Coronary artery (tissue), 2 donors: ENCODE measurements at regions not wholly inside any gene's neighbourhood (a gene's known extent, or its start where the extent isn't known, plus 50 kb on each side); places are given as distances from the start of the nearest gene placed in this dataset.
"Not testable (repeated sequence)": the region's sequence is repeated elsewhere in the genome, so short reads cannot be mapped to it uniquely, and the experiment has no call there.

Experiments used
- DNase-seq: peaks from one replicate; pipeline ENCODE4 v3.0.0-alpha.2; 2017; ENCODE audit warnings: low spot score
- H3K27ac ChIP-seq, 2 donors: fragments of 200-600 bp; sonication (generic); one replicate each; pipeline ENCODE4 v1.5.1; 2016 to 2019
- H3K4me3 ChIP-seq: fragments of 200-600 bp; sonication (generic); 2 replicates; pipeline ENCODE4 v1.5.1; 2016; ENCODE audit warnings: mild to moderate bottlenecking, moderate library complexity
- CTCF ChIP-seq: fragments of 200-600 bp; sonication (generic); IDR thresholded peaks from one replicate; pipeline ENCODE4 v1.5.1; 2019; ENCODE audit warnings: antibody characterized with exemption

DNA sequence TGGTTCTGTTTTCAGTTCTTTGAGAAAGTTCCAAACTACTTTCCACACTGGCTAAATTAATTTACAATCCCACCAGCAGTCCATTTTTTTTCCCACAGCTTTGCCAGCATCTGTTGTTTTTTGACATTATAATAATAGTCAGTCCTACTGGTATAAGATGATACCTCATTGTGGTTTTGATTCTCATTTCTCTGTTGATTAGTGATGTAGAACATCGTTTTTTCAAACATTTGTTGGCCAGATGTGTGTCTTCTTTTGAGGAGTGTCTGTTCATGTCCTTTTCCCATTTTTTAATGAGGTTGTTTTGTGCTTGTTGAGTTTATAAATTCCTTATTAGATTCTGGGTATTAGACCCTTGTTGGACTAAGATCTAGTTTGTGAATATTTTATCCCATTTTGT, 376.8 kb upstream of the NT5C1B start:
- no peak for DNase-seq
- no peak for TF ChIP-seq CTCF
- Histone ChIP-seq H3K4me3 (no peak overlapping the region), H3K27ac (no peak overlapping the region)

DNA sequence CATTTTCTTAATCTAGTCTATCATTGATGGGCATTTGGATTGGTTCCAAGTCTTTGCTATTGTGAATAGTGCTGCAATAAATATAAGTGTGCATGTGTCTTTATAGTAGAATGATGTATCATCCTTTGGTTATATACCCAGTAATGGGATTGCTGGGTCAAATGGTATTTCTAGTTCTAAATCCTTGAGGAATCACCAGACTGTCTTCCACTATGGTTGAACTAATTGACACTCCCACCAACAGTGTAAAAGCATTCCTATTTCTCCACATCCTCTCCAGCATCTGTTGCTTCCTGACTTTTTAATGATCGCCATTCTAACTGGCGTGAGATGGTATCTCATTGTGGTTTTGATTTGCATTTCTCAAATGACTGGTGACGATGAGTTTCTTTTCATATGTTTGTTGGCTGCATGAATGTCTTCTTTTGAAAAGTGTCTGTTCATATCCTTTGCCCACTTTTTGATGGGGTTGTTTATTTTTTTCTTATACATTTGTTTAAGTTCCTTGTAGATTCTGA, 374.4 kb upstream of the NT5C1B start:
- H3K4me3 ChIP-seq, H3K27ac ChIP-seq, DNase-seq: not testable (repeated sequence)

GRCh38 chr2:18961991-18962421, 372.6 kb upstream of the NT5C1B start:
- Histone ChIP-seq H3K27ac (no peak overlapping the region), H3K4me3 (no peak overlapping the region)
- DNase-seq = no peak
- no peak for TF ChIP-seq CTCF

DNA sequence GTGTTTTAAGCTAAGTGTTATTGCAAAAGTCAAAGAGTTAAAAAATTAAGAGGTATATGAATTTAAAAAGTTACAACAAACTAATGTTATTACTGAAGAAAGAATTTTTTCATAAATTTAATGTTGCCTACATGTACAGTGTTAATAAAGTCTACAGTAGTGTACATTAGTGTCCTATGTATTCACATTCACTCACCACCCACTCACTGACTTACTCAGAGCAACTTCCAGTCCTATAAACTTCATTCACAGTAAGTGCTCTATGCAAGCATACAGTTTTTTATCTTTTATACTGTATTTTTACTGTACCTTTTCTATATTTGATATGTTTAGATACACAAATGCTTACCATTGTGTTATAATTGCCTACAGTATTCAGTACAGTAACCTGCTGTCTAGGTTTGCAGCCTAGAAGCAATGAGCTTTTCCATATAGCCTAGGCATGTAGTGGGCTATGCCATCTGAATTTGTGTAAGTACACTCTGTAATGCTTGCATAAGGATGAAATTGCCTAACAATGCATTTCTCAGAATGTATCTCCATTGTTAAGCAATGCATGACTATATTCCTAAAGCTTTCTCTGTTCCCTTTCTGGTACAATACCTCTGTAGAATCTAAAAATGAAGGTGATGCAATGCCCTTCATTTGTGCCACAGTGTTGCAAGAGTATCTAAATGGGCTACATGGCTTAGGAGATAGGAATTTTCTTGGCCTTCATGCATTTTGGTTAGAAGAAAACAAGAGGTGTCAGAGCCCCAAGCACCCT, 370.8 kb upstream of the NT5C1B start:
- no peak for TF ChIP-seq CTCF
- DNase-seq = no peak
- H3K4me3 ChIP-seq = no peak overlapping the region
- H3K27ac ChIP-seq = no peak overlapping the region

- no peak overlapping the region for H3K27ac ChIP-seq
- H3K4me3 ChIP-seq = no peak overlapping the region
- DNase-seq = no peak
- TF ChIP-seq CTCF = no peak
These were observed 369.8 kb upstream of the NT5C1B start for GRCh38 chr2:18959200-18959599.

- no peak overlapping the region for H3K4me3 ChIP-seq
- no peak for TF ChIP-seq CTCF
- H3K27ac ChIP-seq = no peak overlapping the region
- DNase-seq = no peak
These were observed 368.5 kb upstream of the NT5C1B start for GRCh38 chr2:18957909-18958308.

GRCh38 chr2:18950361-18950851, 361.0 kb upstream of the NT5C1B start:
- Histone ChIP-seq H3K27ac (no peak overlapping the region), H3K4me3 (no peak overlapping the region)
- no peak for TF ChIP-seq CTCF
- DNase-seq = no peak
